G401.6 (cell line): ENCODE measurements at regions not wholly inside any gene's neighbourhood (a gene's known extent, or its start where the extent isn't known, plus 50 kb on each side); places are given as distances from the start of the nearest gene placed in this dataset.
"Not testable (repeated sequence)": the region's sequence is repeated elsewhere in the genome, so short reads cannot be mapped to it uniquely, and the experiment has no call there.

ENCODE experiments used
- FAIRE-seq: peaks from 2 replicates; lab custom pipeline; 2012; peaks lifted over from hg19 to GRCh38; lab: Jason Lieb, UNC

DNA sequence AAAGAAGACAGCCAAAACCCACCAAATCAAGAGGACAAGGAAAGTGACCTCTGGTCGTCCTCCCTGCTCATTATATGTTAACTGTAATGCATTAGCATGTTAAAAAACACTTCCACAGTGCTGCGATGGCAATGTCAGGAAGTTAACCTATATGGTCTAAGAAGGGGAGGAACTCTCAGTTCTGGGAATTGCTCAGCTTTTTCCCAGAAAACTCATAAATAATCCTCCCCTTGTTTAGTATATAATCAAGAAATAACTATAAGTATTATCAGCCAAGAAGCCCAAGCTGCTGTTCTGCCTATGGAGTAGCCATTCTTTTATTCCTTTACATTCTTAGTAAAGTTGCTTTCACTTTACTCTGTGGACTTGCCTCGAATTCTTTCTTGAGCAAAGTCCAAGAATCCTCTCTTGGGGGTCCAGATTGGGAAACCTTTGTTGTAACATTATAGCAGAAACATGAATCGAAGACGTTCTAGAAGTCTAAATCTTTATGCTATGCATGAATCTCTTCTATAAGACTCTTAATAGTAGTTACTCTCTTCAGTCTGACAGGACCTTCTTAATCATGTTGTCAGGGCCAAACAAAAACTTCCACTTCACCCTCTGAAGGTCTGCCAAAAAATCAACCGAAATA lies 110.0 kb upstream of the VANGL1 start:
- FAIRE-seq, result no peak

DNA sequence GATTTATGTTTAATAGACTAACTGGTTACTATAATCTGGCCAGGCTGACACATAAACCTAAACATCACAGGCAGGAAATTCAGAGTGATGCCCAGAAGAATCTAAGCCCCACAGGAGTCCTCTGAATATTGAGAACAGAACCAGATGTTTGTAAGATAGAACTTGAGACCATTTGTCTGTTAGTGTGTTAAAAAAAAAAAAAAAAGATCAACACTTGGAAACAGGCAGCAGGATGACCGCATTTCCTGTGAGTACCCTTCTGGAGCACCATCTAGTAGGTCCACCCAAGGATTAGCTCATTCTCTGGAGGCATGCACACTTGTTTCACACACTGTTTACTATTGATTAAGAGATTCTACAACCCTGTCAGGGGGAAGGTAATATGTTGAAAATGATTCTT lies 111.4 kb upstream of the VANGL1 start:
- FAIRE-seq, result no peak

DNA sequence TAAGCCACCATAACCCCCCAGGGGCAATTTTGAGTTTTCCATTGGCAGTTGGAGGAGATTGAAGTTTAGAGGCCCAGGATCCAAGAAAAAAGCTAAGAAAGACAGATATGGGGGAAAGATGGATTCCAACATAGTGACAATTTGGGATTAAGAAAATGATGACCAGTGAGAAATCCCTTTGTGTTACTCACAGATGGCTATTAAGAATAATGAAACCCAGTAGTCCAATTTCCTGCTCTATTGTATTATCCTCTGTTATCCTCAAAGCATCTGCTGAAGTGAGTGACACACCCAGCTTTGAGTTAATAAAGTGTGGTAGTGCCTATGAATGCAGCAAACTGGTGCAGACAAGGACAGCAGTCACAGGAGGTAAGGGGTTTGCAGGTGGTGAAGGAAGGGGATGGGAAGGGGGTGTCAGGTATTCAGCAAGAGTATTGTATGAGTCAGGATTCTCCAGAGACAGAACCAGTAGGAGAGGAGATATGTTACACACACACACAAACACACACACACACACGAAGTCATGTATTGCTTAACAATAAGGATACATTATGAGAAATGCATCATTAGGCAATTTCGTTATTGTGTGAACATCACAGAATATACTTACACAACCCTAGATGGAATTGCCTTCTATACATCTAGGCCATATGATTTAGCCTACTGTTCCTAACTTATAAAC lies 112.4 kb upstream of the VANGL1 start:
- no peak for FAIRE-seq

DNA sequence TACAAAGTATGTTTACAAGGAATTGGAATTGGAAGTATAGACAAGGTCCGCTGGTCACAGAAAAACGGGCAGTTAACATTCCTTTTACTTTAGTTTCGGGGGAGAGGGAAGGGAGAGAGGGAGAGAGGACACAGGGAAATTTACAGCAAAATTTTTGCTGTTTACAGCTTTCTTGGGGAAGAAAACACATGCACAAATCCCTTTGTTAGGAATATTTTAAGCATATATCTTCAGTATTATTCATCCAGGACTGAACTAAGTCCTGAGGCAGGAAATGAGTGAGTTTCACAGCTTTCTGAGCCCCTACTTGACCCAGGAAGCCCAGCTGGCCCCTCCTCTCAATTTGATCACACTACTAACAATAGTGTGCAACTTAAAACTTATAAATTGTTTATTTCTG lies 113.4 kb upstream of the VANGL1 start:
- FAIRE-seq, result not testable (repeated sequence)

DNA sequence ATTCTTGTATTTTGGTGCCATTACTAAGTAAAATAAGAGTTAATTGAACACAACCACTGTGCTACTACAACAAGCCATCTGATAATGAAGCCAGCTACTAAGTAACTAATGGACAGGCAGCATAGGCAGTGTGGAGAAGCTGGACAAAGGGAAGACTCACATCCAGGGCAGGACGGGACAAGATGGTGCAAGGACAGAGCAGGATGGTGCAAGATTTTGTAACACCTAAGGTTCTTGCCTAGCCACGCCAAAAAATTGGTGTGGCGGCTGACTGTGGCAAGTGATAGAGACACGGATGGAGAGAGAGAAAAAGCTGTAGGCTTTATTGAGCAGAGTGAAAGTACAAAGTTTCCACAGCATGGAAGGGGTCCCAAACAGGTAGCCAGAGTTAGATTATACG lies 114.0 kb upstream of the VANGL1 start:
- no peak for FAIRE-seq

DNA sequence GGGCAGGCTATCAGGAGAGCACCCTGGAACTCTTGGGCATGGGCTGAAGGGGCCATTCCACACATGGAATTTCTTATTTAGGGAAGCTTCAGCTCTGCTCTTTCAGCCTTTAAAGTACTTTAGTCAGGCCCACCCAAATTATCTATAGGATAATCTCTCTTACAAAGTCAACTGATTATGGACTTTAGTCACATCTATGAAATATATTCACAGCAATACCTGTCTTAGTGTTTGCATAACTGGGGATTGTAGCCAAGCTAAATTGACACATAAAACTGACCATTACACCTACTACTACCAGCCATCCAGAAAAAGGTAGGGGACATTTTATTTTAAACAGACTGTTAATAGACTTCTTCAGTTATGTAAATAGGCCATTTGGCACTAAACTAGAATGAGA lies 114.9 kb upstream of the VANGL1 start:
- no peak for FAIRE-seq

DNA sequence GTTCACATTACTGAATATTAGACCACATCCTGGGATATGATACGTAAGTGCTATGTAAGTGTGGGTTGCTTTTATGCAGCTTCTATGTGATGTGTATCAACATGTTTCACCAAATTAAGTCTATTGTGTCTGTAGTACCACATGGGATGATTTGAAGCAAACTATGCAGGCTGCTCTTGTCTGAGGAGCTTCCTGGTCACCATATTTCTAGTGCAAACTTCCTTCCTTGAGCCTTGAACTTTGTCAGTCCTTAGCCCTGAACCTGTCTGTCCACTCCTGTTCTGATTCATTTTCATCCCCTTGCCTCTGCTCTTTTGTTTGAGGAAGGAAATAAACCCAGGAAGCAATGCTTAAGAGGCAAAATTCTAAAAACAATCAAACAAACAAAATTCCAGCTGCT lies 117.5 kb upstream of the VANGL1 start:
- FAIRE-seq, result no peak

DNA sequence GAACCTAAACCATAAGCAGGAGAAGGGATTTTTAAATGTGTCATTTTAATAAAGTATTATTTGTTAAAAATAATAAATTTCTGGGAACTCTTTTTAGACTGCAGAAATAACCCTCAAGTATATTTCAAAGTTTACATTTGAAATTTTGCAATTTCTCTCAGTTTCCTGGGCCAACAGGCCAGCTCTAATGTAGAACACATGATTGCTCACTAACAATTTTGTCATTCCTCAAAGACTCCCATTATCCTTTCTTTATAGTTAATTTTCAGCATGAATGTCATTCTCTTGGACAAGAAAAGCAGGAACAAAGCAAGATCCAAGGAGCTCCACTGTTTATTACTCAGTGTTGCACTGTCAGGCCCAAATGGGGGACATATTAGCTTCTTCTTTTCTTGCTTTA lies 119.4 kb upstream of the VANGL1 start:
- FAIRE-seq, result no peak

DNA sequence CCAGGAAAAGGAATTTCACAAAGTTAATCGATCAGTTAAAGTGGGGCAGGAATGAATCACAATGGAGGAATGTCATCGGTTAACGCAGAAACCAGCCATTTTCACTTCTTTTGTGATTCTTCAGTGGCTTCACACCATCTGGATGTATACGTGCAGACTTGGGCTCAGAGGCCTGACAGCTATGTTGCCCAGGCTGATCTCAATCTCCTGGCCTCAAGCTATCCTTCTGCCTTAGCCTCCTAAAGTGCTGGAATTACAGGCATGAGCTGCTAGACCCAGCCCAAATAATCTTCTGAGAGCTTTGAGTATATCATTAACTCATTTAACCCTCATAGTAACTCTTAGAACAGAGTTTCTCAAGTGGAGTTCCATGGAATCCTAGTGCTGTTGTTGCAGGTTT lies 126.5 kb upstream of the VANGL1 start:
- FAIRE-seq, result no peak

DNA sequence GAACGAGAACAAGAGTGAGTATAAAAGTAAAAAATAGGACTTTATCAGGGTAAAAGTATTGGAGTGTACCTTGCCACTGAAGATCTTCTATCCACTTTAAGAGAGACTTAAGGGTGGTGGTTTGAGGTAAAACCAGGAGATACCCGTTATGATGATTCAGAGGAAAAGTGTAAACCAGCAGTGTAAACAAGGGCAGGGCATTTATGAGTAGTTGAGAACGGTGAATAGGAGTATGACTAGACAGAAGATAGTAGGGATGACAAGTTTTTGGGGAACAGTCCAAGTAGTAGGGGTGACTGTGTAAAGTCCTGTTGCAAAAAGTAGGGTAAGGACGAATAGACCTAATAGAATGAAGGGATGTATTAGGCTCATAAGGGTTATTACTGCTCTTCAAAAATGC lies 131.5 kb upstream of the VANGL1 start:
- FAIRE-seq, result not testable (repeated sequence)

DNA sequence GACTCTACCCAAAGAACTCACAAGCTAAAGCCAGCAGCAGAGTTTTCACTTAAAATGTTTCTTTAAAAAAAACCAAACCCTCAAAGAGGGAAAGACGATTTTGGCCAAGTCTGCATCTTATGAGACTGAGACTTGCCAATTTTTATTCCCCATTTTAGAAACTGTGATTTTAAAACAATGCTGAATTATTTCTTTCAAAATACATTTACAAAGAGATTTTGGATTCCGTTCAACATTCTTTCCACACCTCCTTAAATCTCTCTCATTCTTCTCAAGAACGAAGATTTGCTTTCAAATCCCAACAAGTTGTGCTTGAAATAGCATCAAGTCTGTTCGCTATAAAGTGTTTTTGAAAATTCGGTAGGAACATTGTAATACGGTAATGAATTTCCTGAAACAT lies 133.9 kb upstream of the VANGL1 start:
- FAIRE-seq, result no peak

DNA sequence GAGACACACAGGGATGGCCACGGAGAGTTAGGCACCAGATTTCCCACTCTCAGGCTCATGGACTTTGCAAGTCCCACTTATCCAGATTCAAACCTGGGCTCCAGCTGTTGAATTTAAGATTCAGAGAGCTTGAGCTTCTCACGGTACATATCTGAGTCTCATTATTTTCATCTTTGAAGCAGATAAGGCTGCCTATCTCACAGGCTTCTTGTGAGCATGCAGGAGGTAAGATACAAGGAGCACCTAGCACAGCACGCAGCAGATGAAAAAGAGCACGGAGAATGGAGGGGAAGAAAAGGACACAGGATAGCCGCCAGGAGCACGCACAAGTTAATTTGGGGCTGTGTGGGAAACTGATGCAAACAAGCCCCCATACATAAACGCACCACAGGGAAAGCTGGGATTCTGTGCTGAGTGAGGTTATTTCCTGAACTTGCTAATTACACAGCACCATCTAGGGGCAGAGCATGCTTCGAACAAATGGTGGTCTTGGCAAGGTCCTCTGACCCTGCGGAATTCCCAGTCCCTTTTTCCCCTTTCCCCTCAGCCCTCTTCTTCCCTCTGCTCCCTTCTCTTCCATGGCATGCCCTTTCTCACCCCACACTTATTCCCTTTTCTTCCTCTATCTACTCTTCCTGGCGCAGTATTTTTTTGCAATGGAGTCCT lies 134.7 kb upstream of the VANGL1 start:
- FAIRE-seq, result no peak

DNA sequence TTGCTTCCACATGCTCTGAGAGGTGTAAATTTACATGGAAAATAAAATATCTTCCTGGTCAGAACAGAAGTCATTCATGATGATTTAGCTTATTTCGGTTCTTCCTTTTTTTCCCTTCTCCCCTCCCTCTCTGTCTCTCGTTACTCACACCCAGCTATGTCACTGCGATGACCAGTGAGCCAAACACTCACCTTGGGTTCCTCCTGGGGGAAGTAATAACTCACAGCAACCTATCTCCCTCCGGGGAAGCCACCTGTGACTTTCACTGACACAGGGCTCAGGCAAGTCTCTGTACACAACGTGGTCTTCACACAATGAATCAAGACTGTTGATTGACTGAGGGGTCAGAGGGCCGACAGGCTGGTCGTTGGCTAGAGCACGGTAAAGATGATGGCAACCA lies 135.3 kb upstream of the VANGL1 start:
- FAIRE-seq, result no peak

DNA sequence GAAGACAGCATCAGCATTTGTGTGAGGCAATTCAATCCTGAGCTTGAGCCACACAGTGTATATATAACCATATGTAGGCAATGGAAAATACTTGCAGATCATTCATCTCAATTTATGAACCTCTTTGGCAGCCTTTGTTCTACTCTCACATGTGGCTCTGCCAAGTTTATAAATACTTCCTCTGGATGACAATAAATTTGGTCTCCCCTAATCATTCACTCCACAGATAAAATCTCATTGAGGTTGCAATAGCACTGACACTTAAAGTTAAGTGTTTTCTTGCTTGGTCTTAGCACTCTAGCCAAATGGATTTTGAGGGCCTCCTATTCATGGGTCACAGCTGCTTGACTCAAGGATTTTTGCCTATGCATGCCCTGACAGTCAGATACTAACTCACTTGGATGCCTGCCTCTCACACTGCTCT lies 136.6 kb upstream of the VANGL1 start:
- FAIRE-seq, result no peak

DNA sequence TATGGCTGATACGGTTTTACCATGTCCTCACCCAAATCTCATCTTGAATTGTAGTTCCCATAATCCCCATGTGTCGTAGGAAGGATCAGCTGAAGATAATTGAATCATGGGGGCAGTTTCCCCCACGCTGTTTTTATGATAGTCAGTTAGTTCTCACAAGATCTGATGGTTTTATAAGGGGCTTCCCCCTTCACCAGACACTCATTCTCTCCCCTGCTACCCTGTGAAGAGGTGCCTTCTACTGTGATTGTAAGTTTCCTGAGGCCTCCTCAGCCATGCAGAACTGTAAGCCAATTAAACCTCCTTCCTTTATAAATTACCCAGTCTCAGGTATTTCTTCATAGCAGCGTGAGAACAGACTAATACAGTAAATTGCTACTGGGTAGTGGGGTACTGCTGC lies 139.6 kb upstream of the VANGL1 start:
- not testable (repeated sequence) for FAIRE-seq

DNA sequence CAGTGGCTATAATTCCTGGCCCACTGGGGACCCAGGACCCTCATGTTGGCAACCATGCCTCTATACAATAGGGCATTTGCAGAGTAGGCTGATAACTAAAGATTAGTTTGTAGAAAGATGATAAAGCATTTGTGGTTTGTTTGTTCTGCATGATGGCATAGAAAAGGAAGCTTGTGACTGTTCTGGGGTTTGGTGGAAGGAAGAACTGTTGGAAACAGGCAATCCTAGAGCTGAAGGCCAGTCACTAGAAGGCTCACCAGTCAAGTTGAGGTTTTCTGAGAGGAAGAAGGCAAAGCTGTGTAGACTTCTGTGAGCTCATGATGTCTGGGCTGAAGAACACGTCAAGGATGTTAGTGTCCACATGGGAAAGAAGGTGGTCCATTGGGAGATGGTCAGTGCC lies 140.3 kb upstream of the VANGL1 start:
- no peak for FAIRE-seq

DNA sequence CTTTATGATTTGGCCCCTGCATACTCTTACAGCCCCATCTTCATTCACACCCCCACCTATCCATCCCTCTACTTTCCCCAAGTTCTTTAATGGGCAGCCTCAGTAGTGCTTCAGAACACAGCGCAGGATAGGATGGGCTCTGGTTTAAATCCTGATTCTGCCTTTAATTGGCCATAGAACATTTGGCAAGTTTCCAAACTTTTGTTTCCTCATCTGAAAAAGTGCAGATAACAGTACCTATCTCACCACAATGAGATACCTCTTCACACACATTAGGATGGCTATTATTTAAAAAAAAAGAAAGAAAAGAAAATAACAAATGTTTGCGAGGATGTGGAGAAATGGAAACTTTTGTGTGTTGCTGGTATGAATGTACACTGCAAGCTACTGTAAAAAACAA lies 142.5 kb upstream of the VANGL1 start:
- no peak for FAIRE-seq

DNA sequence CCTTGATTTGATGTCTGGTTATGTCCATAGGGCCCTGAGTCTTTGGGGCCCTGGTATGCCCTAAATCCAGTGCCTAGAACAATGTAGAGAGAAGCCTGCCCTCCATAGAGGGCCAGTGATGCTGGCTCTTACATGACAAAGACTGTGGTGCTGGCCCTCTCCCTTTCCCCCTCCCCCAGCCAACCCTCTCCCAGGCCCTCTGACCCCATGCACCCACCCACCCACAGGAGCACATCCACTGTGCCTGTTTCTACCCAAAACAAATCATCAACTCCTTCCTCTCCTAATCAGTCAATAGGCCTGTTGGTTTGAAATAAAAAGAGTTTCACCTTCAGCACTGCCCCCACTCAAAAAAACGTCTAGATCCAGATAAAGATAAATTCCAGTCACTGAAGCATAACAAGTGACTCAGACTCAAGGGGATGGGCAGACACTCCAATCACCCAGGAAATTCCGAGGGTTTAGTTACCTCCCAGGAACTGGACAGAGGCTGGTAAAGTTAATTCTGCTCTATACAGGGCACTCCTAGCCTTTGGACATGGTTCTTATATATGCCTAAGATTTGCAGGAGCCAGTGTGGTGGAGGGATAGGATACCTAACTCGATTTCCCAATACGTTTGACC lies 144.8 kb upstream of the VANGL1 start:
- FAIRE-seq, result no peak

DNA sequence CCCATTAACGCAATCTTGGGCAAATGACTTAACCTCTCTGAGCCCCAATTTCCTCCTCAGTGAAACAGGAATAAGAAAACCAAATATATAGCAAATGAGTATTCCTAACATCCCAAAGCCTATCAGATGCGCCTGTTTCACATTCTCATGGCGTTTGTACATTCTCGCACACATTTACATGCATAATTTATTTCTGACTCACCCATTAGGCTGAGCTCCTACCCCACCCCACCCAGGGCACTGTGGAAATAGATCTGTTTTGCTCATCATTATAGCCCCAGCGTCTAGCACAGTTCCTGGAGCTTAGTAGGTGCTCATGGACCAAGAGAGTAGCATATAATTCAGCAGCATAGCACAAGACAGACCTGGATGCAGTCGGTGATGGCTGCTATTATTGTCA lies 146.1 kb upstream of the VANGL1 start:
- FAIRE-seq, result no peak

DNA sequence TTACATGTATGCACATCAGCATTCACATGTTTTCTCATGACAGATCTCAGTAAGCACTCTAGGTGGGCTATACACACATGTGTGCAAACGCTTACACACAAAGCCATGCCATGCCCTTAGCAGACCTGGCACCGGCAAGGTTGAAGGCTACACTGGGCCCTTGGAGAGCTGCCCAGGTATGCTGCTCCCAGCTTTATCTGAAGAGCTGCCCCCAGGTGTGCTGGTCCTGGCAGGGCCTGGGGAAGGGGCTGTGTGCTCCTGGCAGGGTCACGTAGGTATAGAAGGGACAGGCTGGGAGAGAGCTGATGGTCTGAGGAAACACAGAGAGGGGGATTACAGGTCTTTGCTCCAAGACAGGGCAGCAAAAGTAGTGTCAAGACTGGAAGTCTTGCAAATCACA lies 146.7 kb upstream of the VANGL1 start:
- no peak for FAIRE-seq

DNA sequence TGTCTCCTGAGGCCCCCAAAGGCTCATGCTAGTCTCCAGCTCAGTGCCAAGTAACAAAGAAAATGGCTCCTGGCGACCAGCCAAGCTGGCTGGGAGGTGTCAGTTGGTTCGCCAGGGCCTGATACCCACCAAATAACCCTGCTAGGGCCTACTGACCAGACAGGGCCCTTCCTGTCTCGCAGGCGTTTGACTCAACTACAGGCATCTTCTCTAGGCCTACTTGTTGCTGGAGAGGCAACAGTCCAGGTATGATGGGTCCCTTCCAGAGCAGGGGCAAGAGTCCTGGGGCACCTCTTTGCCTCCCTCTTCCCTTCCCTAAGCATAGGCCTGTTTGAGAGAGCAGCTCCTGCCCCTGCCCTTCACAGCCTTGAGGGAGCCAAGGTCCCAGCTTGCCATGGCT lies 147.9 kb upstream of the VANGL1 start:
- no peak for FAIRE-seq

DNA sequence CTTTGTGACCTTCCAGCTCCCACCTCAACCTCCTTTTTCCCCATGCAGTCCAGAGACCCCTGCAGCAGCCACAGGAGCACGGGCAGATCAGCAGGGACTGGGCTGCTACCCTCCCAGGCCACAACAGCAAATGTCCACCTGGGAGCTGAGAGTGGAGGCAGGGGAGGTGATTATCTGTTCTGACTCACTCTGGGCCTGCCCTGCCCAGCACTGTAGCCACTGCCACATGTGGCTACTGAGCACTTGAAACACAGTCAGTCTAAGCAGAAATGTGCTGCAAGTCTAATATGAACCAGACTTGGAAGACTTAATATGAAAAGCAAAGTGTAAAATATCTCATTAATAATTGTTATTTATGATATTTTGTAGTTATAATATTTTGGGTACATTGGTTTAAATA lies 148.9 kb upstream of the VANGL1 start:
- no peak for FAIRE-seq

DNA sequence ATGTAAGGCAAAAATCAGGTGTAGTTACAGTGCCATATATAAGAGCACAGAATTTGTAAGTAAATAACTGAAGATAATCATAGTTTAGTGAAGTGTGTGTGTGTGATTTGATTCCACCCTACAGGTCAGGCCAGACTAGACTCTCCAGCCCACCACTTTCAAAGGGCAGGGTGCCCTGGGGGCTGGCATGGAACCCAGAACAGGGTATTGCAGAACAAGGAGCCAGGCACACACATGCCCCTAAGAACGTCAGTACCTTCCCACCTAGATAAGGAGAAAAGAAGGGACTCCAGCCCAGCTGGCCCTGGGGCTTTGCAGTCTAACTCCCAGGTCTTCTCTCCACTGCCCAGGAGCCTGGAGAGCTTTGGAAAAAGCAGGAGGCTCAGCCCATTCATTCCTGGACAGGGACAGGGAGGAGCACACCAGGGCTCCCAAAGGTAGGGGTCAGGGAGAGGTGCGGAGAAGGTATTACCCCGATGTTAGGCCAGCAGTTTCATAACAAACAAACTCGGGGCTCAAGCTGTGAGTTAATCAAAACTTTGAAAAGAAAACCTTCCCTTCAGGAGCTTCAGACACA lies 149.7 kb upstream of the VANGL1 start:
- no peak for FAIRE-seq
